ENCODE measurements at regions not wholly inside any gene's neighbourhood (a gene's known extent, or its start where the extent isn't known, plus 50 kb on each side); places are given as distances from the start of the nearest gene placed in this dataset.

DNA sequence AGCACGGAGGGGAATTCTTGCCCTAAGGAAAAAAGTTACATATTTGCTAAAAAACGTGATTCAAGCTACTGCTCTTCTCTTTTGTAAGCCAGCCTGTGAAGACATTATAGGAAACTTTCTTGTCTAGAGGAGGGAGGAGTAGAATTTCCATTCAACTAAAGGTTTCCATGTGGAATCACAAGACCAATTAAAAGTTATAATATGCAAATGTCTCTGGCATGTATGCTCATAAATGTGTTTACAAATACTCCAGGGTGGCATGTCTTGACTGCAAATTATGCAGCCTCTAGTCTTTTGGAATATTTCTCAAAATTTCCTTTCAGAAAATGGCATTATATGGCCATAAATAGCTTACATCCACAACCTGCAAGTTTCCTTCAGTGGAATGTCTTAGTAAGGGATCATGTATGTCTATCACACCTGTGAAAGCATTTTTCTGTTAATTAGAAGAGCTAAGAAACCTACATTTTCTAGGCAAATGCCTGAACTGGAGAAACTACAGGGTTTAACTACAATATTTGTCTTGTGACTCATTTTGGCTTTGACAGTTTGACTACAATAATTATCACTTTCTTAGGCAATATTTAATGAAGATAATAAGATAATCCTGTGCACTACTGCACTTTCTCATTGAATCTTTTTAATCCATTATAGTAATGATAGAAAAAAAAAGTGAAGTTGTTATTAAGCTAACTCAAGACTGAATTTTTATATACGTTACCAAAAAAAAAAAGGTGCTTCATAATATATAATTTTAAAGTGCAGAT is 111.1 kb upstream of the C10orf90 start:
- no peak overlapping the region for H3K4me3 ChIP-seq
- no peaks in the 10 kb centered on the region for H3K36me3 ChIP-seq
- peaks cover 4% of the 10 kb centered on the region for H3K27me3 ChIP-seq
- no peak overlapping the region for H3K27ac ChIP-seq
- H3K9me3 ChIP-seq: no peaks in the 10 kb centered on the region
- TF ChIP-seq, protein P1, sequence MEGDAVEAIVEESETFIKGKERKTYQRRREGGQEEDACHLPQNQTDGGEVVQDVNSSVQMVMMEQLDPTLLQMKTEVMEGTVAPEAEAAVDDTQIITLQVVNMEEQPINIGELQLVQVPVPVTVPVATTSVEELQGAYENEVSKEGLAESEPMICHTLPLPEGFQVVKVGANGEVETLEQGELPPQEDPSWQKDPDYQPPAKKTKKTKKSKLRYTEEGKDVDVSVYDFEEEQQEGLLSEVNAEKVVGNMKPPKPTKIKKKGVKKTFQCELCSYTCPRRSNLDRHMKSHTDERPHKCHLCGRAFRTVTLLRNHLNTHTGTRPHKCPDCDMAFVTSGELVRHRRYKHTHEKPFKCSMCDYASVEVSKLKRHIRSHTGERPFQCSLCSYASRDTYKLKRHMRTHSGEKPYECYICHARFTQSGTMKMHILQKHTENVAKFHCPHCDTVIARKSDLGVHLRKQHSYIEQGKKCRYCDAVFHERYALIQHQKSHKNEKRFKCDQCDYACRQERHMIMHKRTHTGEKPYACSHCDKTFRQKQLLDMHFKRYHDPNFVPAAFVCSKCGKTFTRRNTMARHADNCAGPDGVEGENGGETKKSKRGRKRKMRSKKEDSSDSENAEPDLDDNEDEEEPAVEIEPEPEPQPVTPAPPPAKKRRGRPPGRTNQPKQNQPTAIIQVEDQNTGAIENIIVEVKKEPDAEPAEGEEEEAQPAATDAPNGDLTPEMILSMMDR (IDR thresholded peaks at IDR 0.05): no peak
- TF ChIP-seq EP300 (IDR thresholded peaks at IDR 0.05): no peak
- TF ChIP-seq POLR2AphosphoS5 (IDR thresholded peaks at IDR 0.05): no peak
- no peak for TF ChIP-seq POLR2A (IDR thresholded peaks at IDR 0.05)
- H3K4me1 ChIP-seq: no peaks in the 10 kb centered on the region
- 36% methylated on average over 3 of the region's 3 CpGs for WGBS
- no peak for DNase-seq (ENCODE audit: low spot score in 2 of 2)

DNA sequence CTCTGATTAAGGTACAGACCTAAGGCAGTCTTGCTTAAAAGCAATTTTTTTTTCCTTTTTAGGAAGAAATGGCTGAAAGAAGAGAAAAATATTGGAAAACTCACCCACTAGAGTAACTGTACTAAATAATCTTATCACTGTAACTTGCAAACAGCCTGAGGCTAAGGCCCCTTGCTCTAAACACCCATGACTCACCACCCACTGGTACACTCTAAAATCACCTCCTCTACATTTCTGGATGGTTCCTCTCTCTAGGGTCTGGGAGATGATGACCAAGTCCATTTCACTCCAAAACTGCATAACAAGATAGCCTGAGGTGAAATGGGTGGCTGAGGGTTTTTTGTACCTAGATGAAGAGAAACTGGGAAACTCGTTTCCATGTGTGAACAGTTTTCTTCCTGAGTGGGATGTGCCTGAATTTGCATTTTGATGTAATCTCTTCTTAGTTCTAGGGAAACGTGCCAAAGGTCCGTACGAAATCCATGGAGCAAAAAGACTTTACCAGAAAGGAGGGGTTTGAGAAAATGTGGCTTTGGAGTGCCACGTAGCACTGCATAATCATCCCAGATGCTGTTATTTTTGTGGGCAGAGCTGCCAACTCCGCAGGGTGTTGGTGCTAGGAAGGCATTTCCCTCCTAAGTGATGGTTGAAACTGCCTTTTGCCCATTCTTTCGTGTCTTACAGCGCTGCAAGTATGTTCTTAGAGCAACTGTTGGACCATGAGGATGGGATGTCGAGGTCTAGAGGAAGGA is 113.5 kb upstream of the C10orf90 start:
- H3K27ac ChIP-seq: no peak overlapping the region
- peaks cover 4% of the 10 kb centered on the region for H3K27me3 ChIP-seq
- TF ChIP-seq POLR2AphosphoS5 (IDR thresholded peaks at IDR 0.05): no peak
- TF ChIP-seq EP300 (IDR thresholded peaks at IDR 0.05): no peak
- TF ChIP-seq, protein P1 (IDR thresholded peaks at IDR 0.05): no peak
- TF ChIP-seq POLR2A (IDR thresholded peaks at IDR 0.05): no peak
- no peak overlapping the region for H3K4me3 ChIP-seq
- no peaks in the 10 kb centered on the region for H3K9me3 ChIP-seq
- 60% methylated on average over 9 of the region's 9 CpGs for WGBS
- no peak for DNase-seq (ENCODE audit: low spot score in 2 of 2)
- H3K4me1 ChIP-seq: no peaks in the 10 kb centered on the region
- H3K36me3 ChIP-seq: no peaks in the 10 kb centered on the region

DNA sequence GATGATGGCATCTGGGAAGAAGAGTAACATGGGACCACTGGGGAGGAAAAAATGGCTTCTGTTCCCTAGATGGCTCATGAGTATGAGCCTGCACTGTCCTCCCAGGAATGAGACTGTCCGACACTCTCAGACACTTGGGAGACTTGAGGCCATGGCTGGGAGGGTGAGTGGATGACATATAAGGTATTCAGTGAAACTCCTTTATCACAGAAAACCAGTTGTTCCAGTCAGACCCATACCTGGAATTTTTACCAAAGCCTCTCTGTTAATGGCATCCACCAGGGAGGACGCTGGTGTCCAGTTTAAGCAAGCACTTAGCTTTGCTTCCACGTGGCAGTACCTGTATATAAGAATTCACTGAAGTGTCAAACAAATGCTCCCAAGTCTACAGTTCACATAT is 116.7 kb upstream of the C10orf90 start:
- Histone ChIP-seq H3K9me3 (no peaks in the 10 kb centered on the region), H3K36me3 (no peaks in the 10 kb centered on the region), H3K4me3 (no peak overlapping the region), H3K4me1 (no peaks in the 10 kb centered on the region), H3K27ac (no peak overlapping the region), H3K27me3 (peaks cover 4% of the 10 kb centered on the region)
- no peak for DNase-seq (ENCODE audit: low spot score in 2 of 2)
- no peak for TF ChIP-seq EP300 (IDR thresholded peaks at IDR 0.05)
- TF ChIP-seq POLR2A (IDR thresholded peaks at IDR 0.05): no peak
- TF ChIP-seq POLR2AphosphoS5 (IDR thresholded peaks at IDR 0.05): no peak
- TF ChIP-seq, protein P1 (IDR thresholded peaks at IDR 0.05): no peak
- WGBS: 81% methylated on average over 3 of the region's 3 CpGs

DNA sequence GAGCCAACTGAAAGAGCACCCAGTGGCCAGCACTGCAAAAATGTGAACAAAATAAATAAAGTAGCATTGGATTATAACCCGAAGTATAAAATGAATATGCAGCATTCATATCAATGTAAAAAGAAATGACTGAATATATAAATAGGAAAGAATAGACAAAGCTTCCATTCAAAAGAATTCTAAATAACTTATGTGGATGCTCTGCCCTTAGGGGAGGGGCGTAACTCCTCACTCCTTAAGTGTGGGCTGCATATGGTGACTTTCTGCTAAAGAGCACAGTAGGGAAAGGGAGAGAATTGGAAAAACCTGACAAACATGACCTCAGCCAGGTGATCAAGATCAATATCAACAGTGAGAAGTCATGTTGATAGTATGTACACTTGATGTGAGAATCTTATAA is 109.9 kb upstream of the DOCK1 start:
- WGBS: 70% methylated on average over 2 of the region's 2 CpGs
- H3K27me3 ChIP-seq: no peaks in the 10 kb centered on the region
- H3K27ac ChIP-seq: no peak overlapping the region
- no peaks in the 10 kb centered on the region for H3K4me1 ChIP-seq
- TF ChIP-seq POLR2AphosphoS5 (IDR thresholded peaks at IDR 0.05): no peak
- no peak for TF ChIP-seq EP300 (IDR thresholded peaks at IDR 0.05)
- TF ChIP-seq POLR2A (IDR thresholded peaks at IDR 0.05): no peak
- TF ChIP-seq, protein P1 (IDR thresholded peaks at IDR 0.05): no peak
- peaks cover 3% of the 10 kb centered on the region for H3K9me3 ChIP-seq
- DNase-seq (ENCODE audit: low spot score in 2 of 2): no peak
- H3K36me3 ChIP-seq: no peaks in the 10 kb centered on the region
- H3K4me3 ChIP-seq: no peak overlapping the region

DNA sequence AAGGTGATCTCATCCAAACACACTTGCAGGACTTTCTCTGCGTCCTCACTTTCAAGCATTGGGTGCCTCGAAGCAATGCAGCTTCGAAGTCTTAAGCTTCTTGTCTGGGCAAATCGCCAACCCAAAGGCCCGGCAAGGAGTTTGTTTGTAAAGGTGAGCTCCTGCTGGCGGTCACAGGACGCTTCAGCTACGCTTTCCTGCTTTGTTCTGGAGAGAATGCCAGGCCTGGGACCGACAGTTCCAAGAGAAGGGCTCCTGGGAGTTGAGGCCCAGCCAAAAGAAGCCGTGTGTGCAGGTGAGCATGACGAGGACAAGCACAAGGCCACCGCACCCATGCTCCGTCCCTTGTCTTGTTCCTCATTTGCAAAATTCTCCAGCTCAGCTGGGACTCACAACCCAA is 106.6 kb upstream of the DOCK1 start:
- TF ChIP-seq, protein P1 (IDR thresholded peaks at IDR 0.05): no peak
- Histone ChIP-seq H3K27ac (no peak overlapping the region), H3K36me3 (no peaks in the 10 kb centered on the region), H3K4me3 (no peak overlapping the region), H3K4me1 (no peaks in the 10 kb centered on the region), H3K9me3 (no peaks in the 10 kb centered on the region), H3K27me3 (no peaks in the 10 kb centered on the region)
- no peak for DNase-seq (ENCODE audit: low spot score in 2 of 2)
- WGBS: 67% methylated on average over 13 of the region's 13 CpGs
